Mesenchymal stem cell (in vitro differentiated cells and primary cell): ENCODE measurements at regions not wholly inside any gene's neighbourhood (a gene's known extent, or its start where the extent isn't known, plus 50 kb on each side); places are given as distances from the start of the nearest gene placed in this dataset.
"Not testable (repeated sequence)": the region's sequence is repeated elsewhere in the genome, so short reads cannot be mapped to it uniquely, and the experiment has no call there.

Experiments
- DNase-seq: peaks from one replicate; pipeline ENCODE4 v3.0.0-alpha.2; 2013
- H2AFZ ChIP-seq: one replicate; pipeline ENCODE4 v1.6.1; 2013; ENCODE audit warnings: low read depth, mild to moderate bottlenecking, control low read depth, inconsistent platforms, low read length, moderate library complexity
- H2AK5ac ChIP-seq: 2 replicates; pipeline ENCODE4 v1.6.1; 2013; ENCODE audit warnings: low read length, moderate library complexity, mild to moderate bottlenecking, inconsistent platforms; ENCODE audit not compliant: severe bottlenecking
- H2BK120ac ChIP-seq: one replicate; pipeline ENCODE4 v1.6.1; 2013; ENCODE audit warnings: low read depth, mild to moderate bottlenecking, inconsistent platforms, low read length, moderate library complexity
- H2BK12ac ChIP-seq, 2 experiments: one replicate each; pipeline ENCODE4 v1.6.1; 2013; ENCODE audit warnings: inconsistent platforms in 2 of 2, low read length in 2 of 2, mild to moderate bottlenecking in 2 of 2, moderate library complexity in 2 of 2, control low read depth in 1 of 2
- H2BK15ac ChIP-seq: one replicate; pipeline ENCODE4 v1.6.1; 2013; ENCODE audit warnings: mild to moderate bottlenecking, low read depth, inconsistent platforms; ENCODE audit not compliant: poor library complexity, severe bottlenecking
- H2BK5ac ChIP-seq: 2 replicates; pipeline ENCODE4 v1.6.1; 2013; ENCODE audit warnings: low read depth, mild to moderate bottlenecking, low read length, control low read depth, inconsistent platforms; ENCODE audit not compliant: poor library complexity, severe bottlenecking
- H3K14ac ChIP-seq, 2 experiments: one replicate each; pipeline ENCODE4 v1.6.1; 2013; ENCODE audit warnings: inconsistent platforms in 2 of 2, low read length in 2 of 2, control low read depth in 1 of 2, mild to moderate bottlenecking in 1 of 2, moderate library complexity in 1 of 2
- H3K18ac ChIP-seq, 2 experiments: one replicate each; pipeline ENCODE4 v1.6.1; 2013; ENCODE audit warnings: inconsistent platforms in 2 of 2, low read length in 2 of 2, control low read depth in 1 of 2, low read depth in 1 of 2, mild to moderate bottlenecking in 1 of 2
- H3K23ac ChIP-seq, 2 experiments: one replicate each; pipeline ENCODE4 v1.6.1; 2013; ENCODE audit warnings: inconsistent platforms in 2 of 2, low read length in 2 of 2, mild to moderate bottlenecking in 2 of 2, moderate library complexity in 2 of 2, control low read depth in 1 of 2
- H3K27ac ChIP-seq: 2 replicates; pipeline ENCODE4 v1.5.1; 2013; ENCODE audit warnings: mild to moderate bottlenecking, moderate library complexity, low read length, control low read depth, inconsistent platforms; ENCODE audit not compliant: poor library complexity, severe bottlenecking
- H3K27me3 ChIP-seq, 2 experiments: 2 replicates each; pipeline versions ENCODE4 v1.6.1 to v1.7.0; 2013; ENCODE audit warnings: low read length in 2 of 2, mild to moderate bottlenecking in 2 of 2, moderate library complexity in 2 of 2, control low read depth in 1 of 2, inconsistent platforms in 1 of 2; ENCODE audit not compliant: control insufficient read depth in 1 of 2, insufficient read depth in 1 of 2
- H3K36me3 ChIP-seq, 2 experiments: 2 replicates each; pipeline versions ENCODE4 v1.6.1 to v1.7.0; 2013; ENCODE audit warnings: low read length in 2 of 2, control low read depth in 1 of 2, inconsistent platforms in 1 of 2, low read depth in 1 of 2, mild to moderate bottlenecking in 1 of 2; ENCODE audit not compliant: insufficient read depth in 2 of 2, control insufficient read depth in 1 of 2
- H3K4ac ChIP-seq, 2 experiments: one replicate each; pipeline ENCODE4 v1.6.1; 2013; ENCODE audit warnings: inconsistent platforms in 2 of 2, low read length in 2 of 2, mild to moderate bottlenecking in 2 of 2, moderate library complexity in 2 of 2, control low read depth in 1 of 2, low read depth in 1 of 2
- H3K4me1 ChIP-seq: 2 replicates; pipeline ENCODE4 v1.6.1; 2013; ENCODE audit warnings: low read depth, low read length, control low read depth; ENCODE audit not compliant: control insufficient read depth, insufficient read depth
- H3K4me2 ChIP-seq: 2 replicates; pipeline ENCODE4 v1.6.1; 2013; ENCODE audit warnings: low read length, mild to moderate bottlenecking, inconsistent platforms; ENCODE audit not compliant: poor library complexity, severe bottlenecking
- H3K4me3 ChIP-seq, 2 experiments: 2 replicates each; pipeline versions ENCODE4 v1.5.1 to v1.7.0; 2013; ENCODE audit warnings: low read length in 2 of 2, mild to moderate bottlenecking in 2 of 2, control low read depth in 1 of 2, low read depth in 1 of 2; ENCODE audit not compliant: insufficient read depth in 1 of 2
- H3K79me1 ChIP-seq: replicated peaks from 2 replicates; pipeline ENCODE4 v1.6.1; 2013; ENCODE audit warnings: mild to moderate bottlenecking, control low read depth, low read length, inconsistent platforms; ENCODE audit not compliant: poor library complexity, severe bottlenecking
- H3K9ac ChIP-seq: 2 replicates; pipeline ENCODE4 v1.7.0; 2013; ENCODE audit warnings: mild to moderate bottlenecking, low read length, moderate library complexity
- H3K9me3 ChIP-seq: 2 replicates; pipeline ENCODE4 v1.7.0; 2013; ENCODE audit warnings: mild to moderate bottlenecking, low read length; ENCODE audit not compliant: control insufficient read depth
- H4K8ac ChIP-seq: one replicate; pipeline ENCODE4 v1.6.1; 2013; ENCODE audit warnings: inconsistent platforms, mild to moderate bottlenecking, low read length, moderate library complexity
- H4K91ac ChIP-seq: one replicate; pipeline ENCODE4 v1.6.1; 2013; ENCODE audit warnings: mild to moderate bottlenecking, low read length, inconsistent platforms
- WGBS: methylation state at CpG from one replicate; pipeline ENCODE4 v1.1.7; 2013; ENCODE audit warnings: mixed read lengths; 5-methylcytosine and 5-hydroxymethylcytosine counted together

DNA sequence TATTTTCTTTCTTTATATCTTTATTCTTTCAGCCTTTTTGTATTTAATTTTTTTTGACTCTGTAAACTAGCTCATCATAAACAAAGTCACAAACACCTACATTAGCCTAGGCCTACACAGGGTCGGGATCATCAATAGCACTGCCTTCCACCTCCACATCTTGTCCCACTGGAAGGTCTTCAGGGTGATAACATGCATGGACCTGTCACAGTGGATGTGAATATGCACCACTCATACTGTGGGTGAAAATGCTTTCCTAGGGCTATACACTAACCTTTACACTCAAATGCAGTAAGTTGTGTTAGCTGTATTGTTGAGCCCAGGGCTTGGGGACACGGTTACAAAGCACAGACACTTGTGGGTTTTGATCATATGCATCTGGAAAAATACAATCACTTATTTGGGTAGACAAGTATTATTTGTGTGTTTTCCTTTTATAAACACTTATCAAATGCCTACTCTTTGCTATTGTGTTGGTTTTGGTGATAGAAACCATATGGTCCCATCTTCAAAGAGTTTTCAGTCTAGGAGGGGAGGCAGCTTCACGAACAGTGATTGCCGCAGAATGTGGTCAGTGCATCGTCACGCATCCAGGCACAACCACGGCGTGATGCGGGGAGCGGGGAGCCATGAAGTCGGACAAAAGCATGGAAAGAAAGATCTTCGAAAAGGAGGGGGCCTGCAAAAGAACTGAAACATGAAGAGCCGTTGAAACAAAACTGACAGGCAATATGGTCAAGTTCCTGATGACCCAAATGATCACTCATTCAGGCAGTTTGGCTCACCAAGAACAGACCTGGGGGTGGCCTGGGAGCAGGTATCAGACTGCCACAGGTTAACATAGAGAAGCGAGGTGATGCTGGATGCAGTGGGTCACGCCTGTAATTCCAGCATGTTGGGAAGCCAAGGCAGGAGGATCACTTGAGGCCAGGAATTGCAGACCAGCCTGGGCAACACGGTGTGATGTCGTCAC, 751.4 kb upstream of the TPTE start:
- H3K14ac ChIP-seq, H2BK12ac ChIP-seq, H2AFZ ChIP-seq, H3K36me3 ChIP-seq, H2BK15ac ChIP-seq, H2BK5ac ChIP-seq, H2AK5ac ChIP-seq, H3K27me3 ChIP-seq, H3K4me3 ChIP-seq, DNase-seq, H2BK120ac ChIP-seq, H3K18ac ChIP-seq, H4K8ac ChIP-seq, H4K91ac ChIP-seq, H3K9ac ChIP-seq, H3K27ac ChIP-seq, H3K4ac ChIP-seq, H3K79me1 ChIP-seq, H3K4me2 ChIP-seq, H3K4me1 ChIP-seq, H3K23ac ChIP-seq: not testable (repeated sequence)
- H3K9me3 ChIP-seq: peaks cover 30% of the 10 kb centered on the region
- 73% methylated on average over 16 of the region's 17 CpGs for WGBS

DNA sequence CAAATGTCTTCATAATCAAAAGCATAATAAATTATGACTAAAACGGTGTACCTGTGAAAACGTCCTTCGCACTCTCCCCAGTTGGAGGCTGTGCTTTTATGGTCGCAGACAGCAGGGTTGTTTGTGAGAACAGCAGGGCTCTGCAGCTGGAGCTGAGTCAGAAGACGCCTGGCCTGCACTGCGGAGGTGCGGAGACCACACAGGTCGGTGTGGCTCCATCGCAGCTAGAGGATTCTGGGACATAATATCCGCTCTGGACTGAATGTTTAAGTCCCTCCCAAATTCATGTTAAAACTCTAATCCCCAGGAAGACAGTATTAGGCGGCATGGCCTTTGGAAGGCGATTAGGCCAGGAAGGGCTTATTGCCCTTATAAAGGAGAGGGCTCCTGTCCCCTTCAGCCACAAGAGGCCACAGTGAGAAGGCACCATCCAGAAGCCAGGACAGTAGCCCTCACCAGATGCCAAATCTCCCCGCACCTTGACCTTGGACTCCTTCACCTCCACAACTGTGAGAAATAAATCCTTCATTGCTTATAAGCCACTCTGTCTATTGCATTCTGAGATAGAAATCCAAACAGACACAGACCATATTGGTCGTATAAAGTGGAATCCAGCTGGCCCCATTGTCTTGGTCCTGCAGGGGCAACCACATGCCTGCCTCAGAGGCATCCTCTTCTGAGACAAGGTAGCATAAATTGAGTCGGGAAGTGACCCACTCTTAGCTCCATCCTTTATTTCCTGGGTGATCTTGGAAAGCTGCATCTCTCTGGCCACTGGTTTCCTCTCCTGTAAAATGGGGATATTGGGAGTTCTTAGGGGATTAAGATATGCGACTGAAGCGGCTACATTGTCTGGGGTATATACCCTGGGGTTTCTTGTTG, 749.7 kb upstream of the TPTE start:
- not testable (repeated sequence) for H3K4ac ChIP-seq, H3K4me3 ChIP-seq, H4K91ac ChIP-seq, H3K4me1 ChIP-seq, DNase-seq, H3K4me2 ChIP-seq, H4K8ac ChIP-seq, H3K36me3 ChIP-seq, H3K27me3 ChIP-seq, H2BK12ac ChIP-seq, H3K9ac ChIP-seq, H2AFZ ChIP-seq, H2BK5ac ChIP-seq, H3K27ac ChIP-seq, H2AK5ac ChIP-seq, H3K14ac ChIP-seq, H2BK120ac ChIP-seq, H3K23ac ChIP-seq, H3K18ac ChIP-seq, H2BK15ac ChIP-seq, H3K79me1 ChIP-seq
- 74% methylated on average over 16 of the region's 17 CpGs for WGBS
- peaks cover 35% of the 10 kb centered on the region for H3K9me3 ChIP-seq

- Histone ChIP-seq H3K36me3 (no peaks in the 10 kb centered on the region), H3K4ac (no peak overlapping the region), H2BK5ac (no peak overlapping the region), H4K91ac (no peak overlapping the region), H4K8ac (no peak overlapping the region), H3K4me1 (no peaks in the 10 kb centered on the region), H3K79me1 (no peaks in the 10 kb centered on the region), H3K27ac (no peak overlapping the region), H3K9ac (no peak overlapping the region), H3K18ac (no peak overlapping the region), H2BK12ac (no peak overlapping the region), H2BK120ac (no peak overlapping the region), H3K9me3 (peaks cover 32% of the 10 kb centered on the region), H3K4me2 (no peak overlapping the region), H3K14ac (no peak overlapping the region), H3K27me3 (no peaks in the 10 kb centered on the region), H2AFZ (no peak overlapping the region), H2BK15ac (no peak overlapping the region), H2AK5ac (no peak overlapping the region), H3K23ac (no peak overlapping the region), H3K4me3 (no peak overlapping the region)
- 53% methylated on average over 6 of the region's 6 CpGs for WGBS
- DNase-seq: no peak
Measured at GRCh38 chr21:9772348-9772672, 749.1 kb upstream of the TPTE start.

DNA sequence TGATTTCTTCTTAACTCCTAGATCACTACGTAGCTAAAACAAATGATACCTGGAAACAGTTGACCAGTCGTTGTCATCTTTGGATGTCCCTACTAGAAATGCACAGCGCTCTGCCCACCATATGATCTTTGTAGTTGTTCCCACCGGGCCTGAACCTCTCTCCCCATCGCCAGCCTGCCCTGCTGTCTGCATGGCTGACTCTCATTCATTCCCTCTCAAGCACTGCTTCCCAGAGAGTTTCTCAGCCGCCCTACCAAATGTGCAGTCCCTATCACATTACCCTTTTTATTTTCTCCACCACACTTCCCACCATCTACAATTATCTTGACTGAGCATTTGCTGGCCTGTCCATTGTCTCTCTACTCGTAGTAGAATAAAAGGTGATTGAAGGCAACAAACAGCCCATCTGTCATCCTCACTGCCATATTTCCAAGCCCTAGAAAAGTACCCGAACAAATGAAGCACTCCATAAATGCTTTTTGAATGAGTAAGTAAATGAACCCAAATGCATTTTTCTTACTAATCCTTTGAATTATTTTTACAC, 748.4 kb upstream of the TPTE start:
- not testable (repeated sequence) for H4K91ac ChIP-seq, H3K18ac ChIP-seq, H3K4ac ChIP-seq, H4K8ac ChIP-seq, H3K9ac ChIP-seq, H3K4me1 ChIP-seq, H2BK15ac ChIP-seq, H3K23ac ChIP-seq, DNase-seq, H2AK5ac ChIP-seq, H3K27ac ChIP-seq, H3K4me3 ChIP-seq, H3K27me3 ChIP-seq, H3K36me3 ChIP-seq, H2AFZ ChIP-seq, H3K4me2 ChIP-seq, H3K14ac ChIP-seq, H2BK120ac ChIP-seq, H3K79me1 ChIP-seq, H2BK12ac ChIP-seq, H2BK5ac ChIP-seq
- peaks cover 28% of the 10 kb centered on the region for H3K9me3 ChIP-seq
- 62% methylated on average over 8 of the region's 8 CpGs for WGBS
